ENCODE measurements at regions not wholly inside any gene's neighbourhood (a gene's known extent, or its start where the extent isn't known, plus 50 kb on each side); places are given as distances from the start of the nearest gene placed in this dataset.

DNA sequence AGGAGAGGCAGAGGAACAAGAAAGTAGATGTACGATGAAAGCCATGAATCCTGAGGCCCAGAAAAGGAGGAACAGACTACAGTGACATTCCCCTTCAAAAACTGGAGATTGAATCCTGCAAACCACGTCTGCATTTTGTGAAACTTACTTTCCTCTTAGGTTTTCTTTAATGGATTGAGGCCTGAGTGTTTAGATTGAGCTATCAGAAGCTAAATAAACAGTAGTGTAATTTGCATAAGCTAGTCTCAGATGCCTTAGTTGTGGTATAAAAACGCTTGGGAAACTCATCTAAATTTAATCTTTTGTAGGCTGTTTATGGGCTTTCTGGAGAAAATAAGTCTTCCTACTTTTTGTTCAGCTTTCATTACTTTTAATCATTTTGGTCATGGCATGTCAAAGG lies 94.8 kb upstream of the HDAC9 start:
- no peaks in the 10 kb centered on the region for H3K27me3 ChIP-seq (ENCODE audit: control insufficient read depth in 2 of 2, insufficient read depth in 2 of 2, low read length in 2 of 2)
- ChIA-PET CTCF (interaction anchor here (3.4 kb wide), 1 partner anchor 44 kb away, joined by 13 read pairs; no protein-coding TSS in a partner anchor), POLR2A (interaction anchor here (0.6 kb wide), 1 partner anchor 10 kb away, joined by 7 read pairs; no protein-coding TSS in a partner anchor)
- no peaks in the 10 kb centered on the region for H3K79me2 ChIP-seq (ENCODE audit: control insufficient read depth, insufficient read depth, low read length)
- no peak overlapping the region for H3K4me3 ChIP-seq (replicated peaks in 1 of 3; ENCODE audit: insufficient read depth in 1 of 3, low read depth in 1 of 3, low read length in 3 of 3)
- H3K27ac ChIP-seq (ENCODE audit: insufficient read depth, low read depth, low read length): no peak overlapping the region
- intact Hi-C loops (cut with micrococcal nuclease) (no loop called here), dilution Hi-C loops (cut with MboI; ENCODE audit: extremely low pct_ligation_motif_present, low sequenced_read_pairs) (no loop called here)
- no peak overlapping the region for H2AFZ ChIP-seq (ENCODE audit: low read depth, low read length)
- TF ChIP-seq POLR2AphosphoS5 (IDR thresholded peaks at IDR 0.05; ENCODE audit: insufficient read depth, low read depth, low read length) (no peak), EZH2 (IDR thresholded peaks at IDR 0.05; ENCODE audit: borderline replicate concordance, low read depth, low read length, severe bottlenecking) (no peak), POLR2A (IDR thresholded peaks at IDR 0.05; ENCODE audit: low read depth, low read length) (no peak), FOS (IDR thresholded peaks at IDR 0.05; ENCODE audit: borderline replicate concordance, insufficient read depth, low read length) (no peak), MYC (IDR thresholded peaks at IDR 0.05; ENCODE audit: low read depth, low read length) (no peak), GATA2 (IDR thresholded peaks at IDR 0.05; ENCODE audit: insufficient read depth, insufficient read length, low read depth, low read length) (no peak), JUN (IDR thresholded peaks at IDR 0.05; ENCODE audit: borderline replicate concordance, insufficient read depth, insufficient read length, low read depth) (no peak)
- TF ChIP-seq, protein P1, sequence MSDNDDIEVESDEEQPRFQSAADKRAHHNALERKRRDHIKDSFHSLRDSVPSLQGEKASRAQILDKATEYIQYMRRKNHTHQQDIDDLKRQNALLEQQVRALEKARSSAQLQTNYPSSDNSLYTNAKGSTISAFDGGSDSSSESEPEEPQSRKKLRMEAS (IDR thresholded peaks at IDR 0.05; ENCODE audit: insufficient read depth, insufficient read length): no peak
- TF ChIP-seq, protein P2, sequence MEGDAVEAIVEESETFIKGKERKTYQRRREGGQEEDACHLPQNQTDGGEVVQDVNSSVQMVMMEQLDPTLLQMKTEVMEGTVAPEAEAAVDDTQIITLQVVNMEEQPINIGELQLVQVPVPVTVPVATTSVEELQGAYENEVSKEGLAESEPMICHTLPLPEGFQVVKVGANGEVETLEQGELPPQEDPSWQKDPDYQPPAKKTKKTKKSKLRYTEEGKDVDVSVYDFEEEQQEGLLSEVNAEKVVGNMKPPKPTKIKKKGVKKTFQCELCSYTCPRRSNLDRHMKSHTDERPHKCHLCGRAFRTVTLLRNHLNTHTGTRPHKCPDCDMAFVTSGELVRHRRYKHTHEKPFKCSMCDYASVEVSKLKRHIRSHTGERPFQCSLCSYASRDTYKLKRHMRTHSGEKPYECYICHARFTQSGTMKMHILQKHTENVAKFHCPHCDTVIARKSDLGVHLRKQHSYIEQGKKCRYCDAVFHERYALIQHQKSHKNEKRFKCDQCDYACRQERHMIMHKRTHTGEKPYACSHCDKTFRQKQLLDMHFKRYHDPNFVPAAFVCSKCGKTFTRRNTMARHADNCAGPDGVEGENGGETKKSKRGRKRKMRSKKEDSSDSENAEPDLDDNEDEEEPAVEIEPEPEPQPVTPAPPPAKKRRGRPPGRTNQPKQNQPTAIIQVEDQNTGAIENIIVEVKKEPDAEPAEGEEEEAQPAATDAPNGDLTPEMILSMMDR (IDR thresholded peaks at IDR 0.05; ENCODE audit: extremely low read depth in 1 of 2, insufficient read depth in 1 of 2, low read depth in 1 of 2, low read length in 2 of 2): no peak
- peaks cover under 1% of the 10 kb centered on the region for H3K4me1 ChIP-seq (ENCODE audit: control insufficient read depth, extremely low read depth, insufficient read depth, low read length)
- H3K9ac ChIP-seq (replicated peaks; ENCODE audit: extremely low read depth, insufficient read depth, low read length): no peak overlapping the region
- H3K4me2 ChIP-seq (ENCODE audit: insufficient read depth, low read length): no peak overlapping the region
- DNase-seq (ENCODE audit: low read depth, low spot score) (no peak), FAIRE-seq (no peak)
- H3K9me1 ChIP-seq (replicated peaks; ENCODE audit: control insufficient read depth, extremely low read depth, insufficient read depth, low read length): no peaks in the 10 kb centered on the region
- no peaks in the 10 kb centered on the region for H3K9me3 ChIP-seq (replicated peaks; ENCODE audit: control insufficient read depth, insufficient read depth, low read length)
- no peaks in the 10 kb centered on the region for H3K36me3 ChIP-seq (ENCODE audit: control insufficient read depth in 2 of 2, extremely low read depth in 1 of 2, insufficient read depth in 2 of 2, low read length in 2 of 2)
- H4K20me1 ChIP-seq (replicated peaks; ENCODE audit: control insufficient read depth, extremely low read depth, insufficient read depth, low read length): no peaks in the 10 kb centered on the region
- BruUV-seq (replicated peaks): no TSS peak

All from endothelial cell of umbilical vein (primary cell).